ENCODE measurements at regions not wholly inside any gene's neighbourhood (a gene's known extent, or its start where the extent isn't known, plus 50 kb on each side); places are given as distances from the start of the nearest gene placed in this dataset.
"Not testable (repeated sequence)": the region's sequence is repeated elsewhere in the genome, so short reads cannot be mapped to it uniquely, and the experiment has no call there.

DNA sequence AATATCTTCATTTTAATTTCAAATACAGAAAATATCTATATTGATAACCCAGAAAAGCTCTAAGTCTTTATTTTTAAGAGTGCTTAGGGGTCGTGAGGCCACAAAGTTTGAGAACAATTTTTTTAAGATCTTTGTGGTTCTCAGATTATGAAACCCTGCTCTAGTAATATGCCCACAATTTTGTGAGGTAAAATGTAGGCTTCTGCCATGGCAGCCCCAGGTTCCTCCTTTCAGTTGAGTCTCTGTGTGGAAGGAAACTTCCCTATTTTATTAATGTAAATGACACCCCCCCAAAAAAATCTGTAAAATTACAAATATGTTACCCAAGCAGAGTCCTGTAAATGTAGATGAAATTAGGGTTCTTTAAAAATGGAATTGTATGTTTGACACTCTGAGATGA, 600.5 kb downstream of the SATB2 start:
- no peak for DNase-seq
- H3K36me3 Mint-ChIP-seq, result no peaks in the 10 kb centered on the region
- Histone ChIP-seq H3K4me1 (ENCODE audit: insufficient read depth, low read length) (no peaks in the 10 kb centered on the region), H3K9me3 (ENCODE audit: control insufficient read depth in 1 of 2, low read length in 2 of 2) (no peaks in the 10 kb centered on the region), H3K36me3 (ENCODE audit: insufficient read depth, low read length) (no peaks in the 10 kb centered on the region), H3K27me3 (ENCODE audit: insufficient read depth, low read length) (no peaks in the 10 kb centered on the region), H3K27ac (ENCODE audit: low read depth, low read length) (no peak overlapping the region), H3K4me3 (ENCODE audit: low read length in 2 of 2) (no peak overlapping the region)
- H3K4me3 Mint-ChIP-seq, result no peak overlapping the region
- H3K4me1 Mint-ChIP-seq, result no peaks in the 10 kb centered on the region
- peaks cover 2 to 20% (median 6%) of the 10 kb centered on the region in 8 donors for H3K9me3 Mint-ChIP-seq
- no peaks in the 10 kb centered on the region for H3K27me3 Mint-ChIP-seq
- intact Hi-C loops (cut with micrococcal nuclease), result no loop called here
- CTCF ChIA-PET (ENCODE audit: partially characterized antibody), result no interaction called here
- POLR2A ChIA-PET (ENCODE audit: partially characterized antibody), result no interaction called here
- no peak overlapping the region for H3K27ac Mint-ChIP-seq

DNA sequence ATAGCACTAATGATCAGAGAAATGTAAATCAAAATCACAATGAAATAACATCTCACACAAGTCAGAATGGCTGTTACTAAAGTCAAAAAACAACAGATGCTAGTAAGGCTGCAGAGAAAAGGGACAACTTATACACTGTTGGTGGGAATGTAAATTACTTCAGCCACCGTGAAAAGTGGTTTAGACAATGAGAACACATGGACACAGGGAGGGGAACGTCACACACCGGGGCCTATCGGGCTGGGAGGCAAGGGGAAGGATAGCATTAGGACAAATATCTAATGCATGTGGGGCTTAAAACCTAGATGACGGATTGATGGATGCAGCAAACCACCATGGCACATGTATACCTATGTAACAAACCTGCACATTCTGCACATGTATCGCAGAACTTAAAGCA, 602.0 kb downstream of the SATB2 start:
- H3K4me1 ChIP-seq (ENCODE audit: insufficient read depth, low read length); H3K27me3 Mint-ChIP-seq; POLR2A ChIA-PET (ENCODE audit: partially characterized antibody); DNase-seq; intact Hi-C loops (cut with micrococcal nuclease); H3K4me3 ChIP-seq (ENCODE audit: low read length in 2 of 2); H3K4me3 Mint-ChIP-seq; H3K27ac Mint-ChIP-seq; CTCF ChIA-PET (ENCODE audit: partially characterized antibody); H3K36me3 ChIP-seq (ENCODE audit: insufficient read depth, low read length); H3K27me3 ChIP-seq (ENCODE audit: insufficient read depth, low read length); H3K9me3 ChIP-seq (ENCODE audit: control insufficient read depth in 1 of 2, low read length in 2 of 2); H3K4me1 Mint-ChIP-seq; H3K27ac ChIP-seq (ENCODE audit: low read depth, low read length); H3K36me3 Mint-ChIP-seq: not testable (repeated sequence)
- peaks cover 2 to 20% (median 6%) of the 10 kb centered on the region in 8 donors for H3K9me3 Mint-ChIP-seq

DNA sequence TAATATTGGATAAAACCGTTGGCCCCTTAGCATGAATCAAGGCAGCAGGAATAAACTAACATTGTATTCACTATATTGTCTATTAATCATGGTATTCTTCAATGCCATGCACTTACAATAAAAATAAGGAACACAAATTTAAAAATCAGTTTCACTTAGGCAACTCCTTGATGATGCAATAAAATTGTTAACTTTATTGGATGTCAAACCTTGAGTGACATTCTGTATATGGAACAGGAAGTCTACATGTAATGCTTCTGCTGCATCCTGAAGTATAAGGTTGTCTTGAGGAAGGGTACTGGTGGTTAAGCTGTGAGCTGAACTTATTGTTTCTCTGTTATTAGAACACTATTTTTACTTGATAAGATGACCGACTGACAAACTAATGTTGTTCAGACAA, 605.5 kb downstream of the SATB2 start:
- Mint-ChIP-seq H3K4me3 (no peak overlapping the region), H3K27me3 (no peaks in the 10 kb centered on the region), H3K36me3 (no peaks in the 10 kb centered on the region), H3K27ac (no peak overlapping the region), H3K4me1 (no peaks in the 10 kb centered on the region), H3K9me3 (peaks cover 0 to 4% (median 3%) of the 10 kb centered on the region in 8 donors)
- Histone ChIP-seq H3K9me3 (ENCODE audit: control insufficient read depth in 1 of 2, low read length in 2 of 2) (no peaks in the 10 kb centered on the region), H3K4me1 (ENCODE audit: insufficient read depth, low read length) (no peaks in the 10 kb centered on the region), H3K36me3 (ENCODE audit: insufficient read depth, low read length) (no peaks in the 10 kb centered on the region), H3K27me3 (ENCODE audit: insufficient read depth, low read length) (no peaks in the 10 kb centered on the region), H3K27ac (ENCODE audit: low read depth, low read length) (no peak overlapping the region), H3K4me3 (ENCODE audit: low read length in 2 of 2) (no peak overlapping the region)
- intact Hi-C loops (cut with micrococcal nuclease), result no loop called here
- ChIA-PET CTCF (ENCODE audit: partially characterized antibody) (no interaction called here), POLR2A (ENCODE audit: partially characterized antibody) (no interaction called here)
- DNase-seq, result no peak

DNA sequence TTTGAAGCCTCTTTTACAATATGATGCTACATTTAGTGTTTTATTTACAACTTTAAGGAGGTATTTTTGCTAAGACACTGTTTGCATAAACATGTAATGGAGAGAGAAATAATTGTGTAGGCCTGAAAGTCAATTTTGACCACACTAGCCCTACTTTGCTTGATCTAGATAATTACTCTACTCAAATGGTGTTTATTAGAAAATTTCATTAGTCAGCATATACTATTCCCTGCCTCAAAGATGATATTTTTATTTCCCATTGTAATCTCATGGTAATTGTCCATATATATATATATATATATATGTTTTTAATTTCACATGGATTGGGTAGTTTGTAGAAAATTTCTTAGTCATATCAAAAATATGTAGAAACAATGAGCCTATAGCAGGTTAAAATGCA, 632.2 kb downstream of the SATB2 start:
- Histone ChIP-seq H3K9me3 (ENCODE audit: control insufficient read depth in 1 of 2, low read length in 2 of 2) (no peaks in the 10 kb centered on the region), H3K4me3 (ENCODE audit: low read length in 2 of 2) (no peak overlapping the region), H3K36me3 (ENCODE audit: insufficient read depth, low read length) (no peaks in the 10 kb centered on the region), H3K27me3 (ENCODE audit: insufficient read depth, low read length) (no peaks in the 10 kb centered on the region), H3K27ac (ENCODE audit: low read depth, low read length) (no peak overlapping the region), H3K4me1 (ENCODE audit: insufficient read depth, low read length) (no peaks in the 10 kb centered on the region)
- intact Hi-C loops (cut with micrococcal nuclease), result no loop called here
- no peaks in the 10 kb centered on the region for H3K27me3 Mint-ChIP-seq
- no peaks in the 10 kb centered on the region for H3K36me3 Mint-ChIP-seq
- H3K9me3 Mint-ChIP-seq, result peaks cover 0 to 11% (median under 1%) of the 10 kb centered on the region in 8 donors
- H3K27ac Mint-ChIP-seq, result no peak overlapping the region
- ChIA-PET POLR2A (ENCODE audit: partially characterized antibody) (no interaction called here), CTCF (ENCODE audit: partially characterized antibody) (no interaction called here)
- H3K4me3 Mint-ChIP-seq, result no peak overlapping the region
- DNase-seq, result no peak
- H3K4me1 Mint-ChIP-seq, result no peaks in the 10 kb centered on the region

DNA sequence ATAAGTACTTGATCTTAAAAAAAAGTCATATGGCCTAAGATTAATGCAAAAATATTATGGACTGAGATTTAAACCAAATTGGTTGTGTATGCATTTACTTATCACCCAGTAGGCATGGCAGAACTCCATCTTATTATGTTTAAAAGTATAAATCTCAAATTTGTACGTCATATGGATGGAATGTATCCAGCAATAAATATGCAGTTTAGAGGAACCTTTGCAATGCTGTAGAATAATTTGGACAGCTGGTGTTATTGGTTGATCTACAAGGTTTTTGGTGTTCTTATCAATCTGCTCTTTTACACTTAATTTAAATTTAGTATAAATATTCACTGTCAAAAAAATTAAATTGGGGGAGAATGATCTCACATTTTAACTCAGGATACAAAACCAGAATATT, 640.2 kb downstream of the SATB2 start:
- no peak overlapping the region for H3K27ac ChIP-seq (ENCODE audit: low read depth, low read length)
- ChIA-PET CTCF (ENCODE audit: partially characterized antibody) (no interaction called here), POLR2A (ENCODE audit: partially characterized antibody) (no interaction called here)
- H3K4me1 ChIP-seq (ENCODE audit: insufficient read depth, low read length), result no peaks in the 10 kb centered on the region
- intact Hi-C loops (cut with micrococcal nuclease), result no loop called here
- no peaks in the 10 kb centered on the region for H3K9me3 ChIP-seq (ENCODE audit: control insufficient read depth in 1 of 2, low read length in 2 of 2)
- DNase-seq, result no peak
- H3K4me1 Mint-ChIP-seq, result no peaks in the 10 kb centered on the region
- no peaks in the 10 kb centered on the region for H3K27me3 Mint-ChIP-seq
- peaks cover 0 to 3% (median 0%) of the 10 kb centered on the region in 8 donors for H3K9me3 Mint-ChIP-seq
- no peak overlapping the region for H3K27ac Mint-ChIP-seq
- H3K4me3 ChIP-seq (ENCODE audit: low read length in 2 of 2), result no peak overlapping the region
- no peaks in the 10 kb centered on the region for H3K36me3 ChIP-seq (ENCODE audit: insufficient read depth, low read length)
- H3K36me3 Mint-ChIP-seq, result no peaks in the 10 kb centered on the region
- no peaks in the 10 kb centered on the region for H3K27me3 ChIP-seq (ENCODE audit: insufficient read depth, low read length)
- no peak overlapping the region for H3K4me3 Mint-ChIP-seq

DNA sequence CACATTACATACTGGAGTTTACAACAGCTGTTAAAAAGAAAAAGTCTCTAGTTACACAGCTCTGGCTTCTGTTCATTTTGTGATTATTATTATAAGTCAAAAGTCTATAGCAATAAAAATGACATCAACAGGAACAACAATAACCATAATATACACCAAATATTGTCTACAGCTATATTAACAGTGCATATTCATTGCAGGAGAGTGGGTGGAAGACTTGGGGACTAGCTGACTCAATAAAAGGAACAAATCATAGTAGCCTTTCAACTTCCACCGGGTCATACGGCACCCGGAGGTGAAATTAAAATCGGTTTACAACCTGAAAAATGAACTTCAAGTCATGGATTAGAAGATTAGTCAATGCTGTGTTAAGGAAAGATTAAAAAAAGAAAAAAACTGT, 642.1 kb downstream of the SATB2 start:
- no peak for DNase-seq
- POLR2A ChIA-PET (ENCODE audit: partially characterized antibody), result no interaction called here
- CTCF ChIA-PET (ENCODE audit: partially characterized antibody), result no interaction called here

DNA sequence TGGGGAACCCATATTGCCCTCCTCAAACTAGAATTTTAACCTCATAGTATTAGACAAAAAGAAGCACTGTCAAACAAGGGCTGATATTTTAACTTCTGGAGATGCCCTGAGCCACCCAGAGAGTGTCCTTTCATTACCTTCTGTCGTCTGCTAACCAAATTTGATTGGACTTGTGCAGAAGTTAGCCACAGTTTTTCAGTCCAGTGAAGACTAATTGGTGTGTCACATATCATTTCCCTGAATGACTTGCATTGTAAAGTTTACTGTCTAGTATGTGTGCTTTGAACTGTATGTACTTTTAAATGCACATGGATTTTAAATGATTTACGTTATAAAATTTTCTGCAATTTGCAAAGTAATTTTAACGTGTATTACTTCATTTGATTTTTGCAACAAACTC, 646.5 kb downstream of the SATB2 start:
- Histone ChIP-seq H3K4me3 (ENCODE audit: low read length in 2 of 2) (no peak overlapping the region), H3K27me3 (ENCODE audit: insufficient read depth, low read length) (no peaks in the 10 kb centered on the region), H3K36me3 (ENCODE audit: insufficient read depth, low read length) (no peaks in the 10 kb centered on the region), H3K4me1 (ENCODE audit: insufficient read depth, low read length) (no peaks in the 10 kb centered on the region), H3K9me3 (ENCODE audit: control insufficient read depth in 1 of 2, low read length in 2 of 2) (no peaks in the 10 kb centered on the region), H3K27ac (ENCODE audit: low read depth, low read length) (no peak overlapping the region)
- H3K4me1 Mint-ChIP-seq, result no peaks in the 10 kb centered on the region
- no peaks in the 10 kb centered on the region for H3K27me3 Mint-ChIP-seq
- H3K4me3 Mint-ChIP-seq, result no peak overlapping the region
- CTCF ChIA-PET (ENCODE audit: partially characterized antibody), result no interaction called here
- intact Hi-C loops (cut with micrococcal nuclease), result no loop called here
- POLR2A ChIA-PET (ENCODE audit: partially characterized antibody), result no interaction called here
- H3K9me3 Mint-ChIP-seq, result no peaks in the 10 kb centered on the region
- no peaks in the 10 kb centered on the region for H3K36me3 Mint-ChIP-seq
- no peak for DNase-seq
- H3K27ac Mint-ChIP-seq, result no peak overlapping the region

More for the DNA sequence above, 642.1 kb downstream of the SATB2 start:
- Histone ChIP-seq H3K27ac (ENCODE audit: low read depth, low read length) (no peak overlapping the region), H3K4me3 (ENCODE audit: low read length in 2 of 2) (no peak overlapping the region), H3K36me3 (ENCODE audit: insufficient read depth, low read length) (no peaks in the 10 kb centered on the region), H3K9me3 (ENCODE audit: control insufficient read depth in 1 of 2, low read length in 2 of 2) (no peaks in the 10 kb centered on the region), H3K27me3 (ENCODE audit: insufficient read depth, low read length) (no peaks in the 10 kb centered on the region), H3K4me1 (ENCODE audit: insufficient read depth, low read length) (no peaks in the 10 kb centered on the region)
- Mint-ChIP-seq H3K9me3 (peaks cover 0 to 1% (median 0%) of the 10 kb centered on the region in 8 donors), H3K27ac (no peak overlapping the region), H3K27me3 (no peaks in the 10 kb centered on the region), H3K4me3 (no peak overlapping the region), H3K4me1 (no peaks in the 10 kb centered on the region), H3K36me3 (no peaks in the 10 kb centered on the region)
- intact Hi-C loops (cut with micrococcal nuclease), result no loop called here

DNA sequence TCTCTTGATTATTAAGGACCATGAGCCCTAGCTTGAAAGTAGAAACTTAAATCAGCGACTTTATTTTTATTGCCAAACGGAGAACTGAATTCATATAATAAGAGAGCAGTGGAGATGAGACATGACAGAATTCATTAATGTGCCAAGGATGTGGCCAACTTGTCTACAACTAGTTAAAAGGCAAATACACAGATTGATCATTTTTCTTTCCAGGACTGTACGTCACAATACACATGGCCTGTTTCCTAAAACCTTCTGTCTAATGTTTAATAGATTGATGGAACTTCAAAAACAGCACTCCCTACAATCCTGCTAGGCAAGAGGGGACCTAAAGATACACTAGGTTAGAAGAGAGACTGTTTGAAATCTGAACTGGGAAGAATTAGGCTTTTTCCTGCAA, 647.8 kb downstream of the SATB2 start:
- Mint-ChIP-seq H3K9me3 (no peaks in the 10 kb centered on the region), H3K4me3 (no peak overlapping the region), H3K27me3 (no peaks in the 10 kb centered on the region), H3K36me3 (no peaks in the 10 kb centered on the region), H3K27ac (no peak overlapping the region), H3K4me1 (no peaks in the 10 kb centered on the region)
- POLR2A ChIA-PET (ENCODE audit: partially characterized antibody), result no interaction called here
- no peaks in the 10 kb centered on the region for H3K4me1 ChIP-seq (ENCODE audit: insufficient read depth, low read length)
- no peaks in the 10 kb centered on the region for H3K9me3 ChIP-seq (ENCODE audit: control insufficient read depth in 1 of 2, low read length in 2 of 2)
- no peak overlapping the region for H3K4me3 ChIP-seq (ENCODE audit: low read length in 2 of 2)
- CTCF ChIA-PET (ENCODE audit: partially characterized antibody), result no interaction called here
- DNase-seq, result no peak
- intact Hi-C loops (cut with micrococcal nuclease), result no loop called here
- no peaks in the 10 kb centered on the region for H3K27me3 ChIP-seq (ENCODE audit: insufficient read depth, low read length)
- H3K27ac ChIP-seq (ENCODE audit: low read depth, low read length), result no peak overlapping the region
- H3K36me3 ChIP-seq (ENCODE audit: insufficient read depth, low read length), result no peaks in the 10 kb centered on the region

Measured in CD4-positive, alpha-beta memory T cell (primary cell).